ENCODE measurements at regions not wholly inside any gene's neighbourhood (a gene's known extent, or its start where the extent isn't known, plus 50 kb on each side); places are given as distances from the start of the nearest gene placed in this dataset.

- DNase-seq: no peak
- H3K27me3 ChIP-seq: no peaks in the 10 kb centered on the region
- no peak overlapping the region for H3K27ac ChIP-seq
- H3K9ac ChIP-seq (ENCODE audit: low read depth in 2 of 2, low read length in 2 of 2): no peak overlapping the region
- no peaks in the 10 kb centered on the region for H3K36me3 ChIP-seq
- no peaks in the 10 kb centered on the region for H3K4me1 ChIP-seq
- no peak overlapping the region for H3K4me3 ChIP-seq
- no peak for TF ChIP-seq CTCF (IDR thresholded peaks at IDR 0.05)
- intact Hi-C loops (cut with DNase I): no loop called here
- no peaks in the 10 kb centered on the region for H3K9me3 ChIP-seq
Observed at GRCh38 chr6:71404145-71404966, 115.7 kb downstream of the OGFRL1 start.

GRCh38 chr6:71404967-71405278 is 116.3 kb downstream of the OGFRL1 start:
- H3K4me1 ChIP-seq: no peaks in the 10 kb centered on the region

GRCh38 chr6:71405416-71405815 is 116.8 kb downstream of the OGFRL1 start:
- intact Hi-C loops (cut with DNase I): no loop called here
- H3K4me3 ChIP-seq: no peak overlapping the region
- no peak overlapping the region for H3K9ac ChIP-seq (ENCODE audit: low read depth in 2 of 2, low read length in 2 of 2)
- TF ChIP-seq CTCF (IDR thresholded peaks at IDR 0.05): no peak
- no peaks in the 10 kb centered on the region for H3K9me3 ChIP-seq
- H3K27ac ChIP-seq: no peak overlapping the region
- no peaks in the 10 kb centered on the region for H3K4me1 ChIP-seq
- no peaks in the 10 kb centered on the region for H3K27me3 ChIP-seq
- no peaks in the 10 kb centered on the region for H3K36me3 ChIP-seq
- no peak for DNase-seq

More at GRCh38 chr6:71404967-71405278, 116.3 kb downstream of the OGFRL1 start:
- no peak for TF ChIP-seq CTCF (IDR thresholded peaks at IDR 0.05)
- Histone ChIP-seq H3K27me3 (no peaks in the 10 kb centered on the region), H3K9ac (ENCODE audit: low read depth in 2 of 2, low read length in 2 of 2) (no peak overlapping the region), H3K36me3 (no peaks in the 10 kb centered on the region), H3K4me3 (no peak overlapping the region), H3K9me3 (no peaks in the 10 kb centered on the region), H3K27ac (no peak overlapping the region)
- intact Hi-C loops (cut with DNase I): no loop called here
- DNase-seq: no peak

- H3K27ac ChIP-seq: no peak overlapping the region
- H3K4me3 ChIP-seq: no peak overlapping the region
- H3K36me3 ChIP-seq: no peaks in the 10 kb centered on the region
- H3K9me3 ChIP-seq: no peaks in the 10 kb centered on the region
- no peak for TF ChIP-seq CTCF (IDR thresholded peaks at IDR 0.05)
- intact Hi-C loops (cut with DNase I): no loop called here
- no peaks in the 10 kb centered on the region for H3K4me1 ChIP-seq
- H3K27me3 ChIP-seq: no peaks in the 10 kb centered on the region
- H3K9ac ChIP-seq (ENCODE audit: low read depth in 2 of 2, low read length in 2 of 2): no peak overlapping the region
- DNase-seq: no peak
Observed at GRCh38 chr6:71406865-71407860, 118.6 kb downstream of the OGFRL1 start.

GRCh38 chr6:71408787-71409723 is 120.4 kb downstream of the OGFRL1 start:
- intact Hi-C loops (cut with DNase I): no loop called here
- no peak for DNase-seq
- Histone ChIP-seq H3K27me3 (no peaks in the 10 kb centered on the region), H3K4me1 (no peaks in the 10 kb centered on the region), H3K9me3 (no peaks in the 10 kb centered on the region), H3K27ac (no peak overlapping the region), H3K4me3 (no peak overlapping the region), H3K36me3 (no peaks in the 10 kb centered on the region), H3K9ac (ENCODE audit: low read depth in 2 of 2, low read length in 2 of 2) (no peak overlapping the region)
- TF ChIP-seq CTCF (IDR thresholded peaks at IDR 0.05): no peak
